ENCODE measurements at regions not wholly inside any gene's neighbourhood (a gene's known extent, or its start where the extent isn't known, plus 50 kb on each side); places are given as distances from the start of the nearest gene placed in this dataset.

DNA sequence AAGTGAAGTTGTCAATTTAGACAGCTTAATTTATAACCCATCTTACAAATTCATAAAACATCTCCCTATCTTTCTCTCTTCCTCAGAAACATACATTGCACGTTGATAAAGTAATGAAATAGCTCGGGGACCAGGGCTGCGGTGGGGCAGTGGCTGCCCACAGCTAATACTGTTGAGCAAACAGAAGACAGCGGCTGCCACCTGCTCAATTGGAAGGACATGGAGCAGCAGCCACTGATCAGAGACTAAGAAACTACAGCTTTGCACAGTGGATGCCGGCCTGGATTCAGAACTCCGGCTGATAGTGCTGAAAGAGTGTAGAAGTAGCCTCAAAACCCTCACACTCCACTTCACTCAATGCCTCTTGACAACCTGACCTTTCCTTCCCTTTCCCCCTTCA, 157.9 kb upstream of the PDE10A start:
- DNase-seq (ENCODE audit: low spot score in 2 of 2), result no peak
- Histone ChIP-seq H3K9me3 (no peaks in the 10 kb centered on the region), H3K4me1 (no peaks in the 10 kb centered on the region), H3K36me3 (no peaks in the 10 kb centered on the region), H3K4me3 (no peak overlapping the region), H3K27me3 (peaks cover 40% of the 10 kb centered on the region), H3K27ac (no peak overlapping the region)
- WGBS, result 68% methylated on average over 6 of the region's 6 CpGs
- TF ChIP-seq POLR2AphosphoS5 (IDR thresholded peaks at IDR 0.05), result no peak
- TF ChIP-seq POLR2A (IDR thresholded peaks at IDR 0.05), result no peak
- TF ChIP-seq EP300 (IDR thresholded peaks at IDR 0.05), result no peak
- TF ChIP-seq, protein P1, sequence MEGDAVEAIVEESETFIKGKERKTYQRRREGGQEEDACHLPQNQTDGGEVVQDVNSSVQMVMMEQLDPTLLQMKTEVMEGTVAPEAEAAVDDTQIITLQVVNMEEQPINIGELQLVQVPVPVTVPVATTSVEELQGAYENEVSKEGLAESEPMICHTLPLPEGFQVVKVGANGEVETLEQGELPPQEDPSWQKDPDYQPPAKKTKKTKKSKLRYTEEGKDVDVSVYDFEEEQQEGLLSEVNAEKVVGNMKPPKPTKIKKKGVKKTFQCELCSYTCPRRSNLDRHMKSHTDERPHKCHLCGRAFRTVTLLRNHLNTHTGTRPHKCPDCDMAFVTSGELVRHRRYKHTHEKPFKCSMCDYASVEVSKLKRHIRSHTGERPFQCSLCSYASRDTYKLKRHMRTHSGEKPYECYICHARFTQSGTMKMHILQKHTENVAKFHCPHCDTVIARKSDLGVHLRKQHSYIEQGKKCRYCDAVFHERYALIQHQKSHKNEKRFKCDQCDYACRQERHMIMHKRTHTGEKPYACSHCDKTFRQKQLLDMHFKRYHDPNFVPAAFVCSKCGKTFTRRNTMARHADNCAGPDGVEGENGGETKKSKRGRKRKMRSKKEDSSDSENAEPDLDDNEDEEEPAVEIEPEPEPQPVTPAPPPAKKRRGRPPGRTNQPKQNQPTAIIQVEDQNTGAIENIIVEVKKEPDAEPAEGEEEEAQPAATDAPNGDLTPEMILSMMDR (IDR thresholded peaks at IDR 0.05), result no peak

DNA sequence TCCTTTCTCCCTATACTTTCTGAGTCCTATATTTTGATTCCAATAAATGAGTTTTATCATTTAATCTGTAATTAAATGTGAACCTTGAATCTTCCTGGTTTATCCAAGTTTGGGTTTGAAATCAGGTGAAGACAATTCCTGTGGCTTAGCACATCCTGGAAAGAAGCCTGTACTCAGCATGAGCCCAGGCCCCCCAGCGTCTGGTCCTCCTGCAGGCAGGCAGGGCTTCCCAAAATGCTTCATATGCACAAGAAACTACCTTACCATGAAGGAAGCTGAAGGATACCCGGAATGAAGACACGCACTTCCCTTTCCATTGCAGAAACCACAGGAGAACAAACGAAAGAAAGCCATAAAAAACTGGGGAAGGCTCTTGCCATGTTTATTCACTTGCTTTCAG, 157.4 kb upstream of the PDE10A start:
- no peaks in the 10 kb centered on the region for H3K9me3 ChIP-seq
- no peak overlapping the region for H3K4me3 ChIP-seq
- no peak for DNase-seq (ENCODE audit: low spot score in 2 of 2)
- 56% methylated on average over 4 of the region's 4 CpGs for WGBS
- H3K27ac ChIP-seq, result no peak overlapping the region
- no peaks in the 10 kb centered on the region for H3K36me3 ChIP-seq
- peaks cover 40% of the 10 kb centered on the region for H3K27me3 ChIP-seq
- no peak for TF ChIP-seq POLR2AphosphoS5 (IDR thresholded peaks at IDR 0.05)
- TF ChIP-seq EP300 (IDR thresholded peaks at IDR 0.05), result no peak
- TF ChIP-seq, protein P1 (IDR thresholded peaks at IDR 0.05), result no peak
- TF ChIP-seq POLR2A (IDR thresholded peaks at IDR 0.05), result no peak
- no peaks in the 10 kb centered on the region for H3K4me1 ChIP-seq

DNA sequence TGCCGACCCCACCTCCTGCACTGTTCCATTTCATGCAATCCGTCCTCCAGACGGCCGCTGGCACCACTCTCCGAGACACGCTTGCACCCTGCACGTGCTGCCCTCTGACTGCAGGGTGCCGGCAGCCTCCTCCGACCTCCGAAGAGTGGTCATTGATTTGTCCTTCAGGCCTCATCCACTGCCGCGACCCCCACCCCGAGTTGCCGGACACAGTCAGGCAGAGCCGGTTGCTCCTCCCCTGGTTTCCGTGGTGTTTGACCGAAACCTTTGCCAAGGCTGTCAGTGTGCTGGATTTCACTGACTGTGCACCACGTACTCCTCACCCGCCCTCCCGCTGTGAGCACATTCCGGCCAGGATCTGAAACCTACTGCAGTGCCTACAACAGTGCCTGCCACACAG, 156.4 kb upstream of the PDE10A start:
- no peak overlapping the region for H3K27ac ChIP-seq
- H3K4me1 ChIP-seq, result no peaks in the 10 kb centered on the region
- no peaks in the 10 kb centered on the region for H3K36me3 ChIP-seq
- H3K4me3 ChIP-seq, result no peak overlapping the region
- DNase-seq (ENCODE audit: low spot score in 2 of 2), result no peak
- H3K9me3 ChIP-seq, result no peaks in the 10 kb centered on the region
- H3K27me3 ChIP-seq, result peaks cover 40% of the 10 kb centered on the region
- 37% methylated on average over 21 of the region's 21 CpGs for WGBS
- TF ChIP-seq, protein P1 (IDR thresholded peaks at IDR 0.05), result no peak
- TF ChIP-seq POLR2A (IDR thresholded peaks at IDR 0.05) (no peak), EP300 (IDR thresholded peaks at IDR 0.05) (no peak), POLR2AphosphoS5 (IDR thresholded peaks at IDR 0.05) (no peak)

DNA sequence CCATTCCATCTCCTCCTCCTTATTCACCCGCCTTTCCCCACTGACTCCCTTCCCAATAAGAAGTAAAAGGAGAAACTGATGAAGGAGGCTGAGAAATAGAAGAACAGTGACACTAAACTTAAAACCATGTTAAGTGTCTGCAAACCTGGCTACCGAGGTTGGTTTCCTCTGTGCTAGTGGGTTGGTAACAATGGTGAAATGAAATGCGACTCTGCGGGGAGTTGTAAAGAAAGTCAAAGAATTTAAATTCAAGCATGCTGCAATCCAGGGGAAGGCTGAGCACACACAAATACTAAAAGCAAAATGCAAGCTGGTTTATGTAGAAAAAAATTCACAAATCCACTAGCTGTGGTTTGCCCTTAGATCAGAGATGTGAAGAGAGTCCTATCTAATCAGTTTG, 155.2 kb upstream of the PDE10A start:
- H3K9me3 ChIP-seq, result no peaks in the 10 kb centered on the region
- no peak overlapping the region for H3K27ac ChIP-seq
- no peak overlapping the region for H3K4me3 ChIP-seq
- DNase-seq (ENCODE audit: low spot score in 2 of 2), result no peak
- no peaks in the 10 kb centered on the region for H3K36me3 ChIP-seq
- H3K27me3 ChIP-seq, result peaks cover 40% of the 10 kb centered on the region
- 70% methylated on average over 4 of the region's 4 CpGs for WGBS
- no peaks in the 10 kb centered on the region for H3K4me1 ChIP-seq
- TF ChIP-seq, protein P1 (IDR thresholded peaks at IDR 0.05), result no peak
- TF ChIP-seq POLR2A (IDR thresholded peaks at IDR 0.05) (no peak), POLR2AphosphoS5 (IDR thresholded peaks at IDR 0.05) (no peak), EP300 (IDR thresholded peaks at IDR 0.05) (no peak)

DNA sequence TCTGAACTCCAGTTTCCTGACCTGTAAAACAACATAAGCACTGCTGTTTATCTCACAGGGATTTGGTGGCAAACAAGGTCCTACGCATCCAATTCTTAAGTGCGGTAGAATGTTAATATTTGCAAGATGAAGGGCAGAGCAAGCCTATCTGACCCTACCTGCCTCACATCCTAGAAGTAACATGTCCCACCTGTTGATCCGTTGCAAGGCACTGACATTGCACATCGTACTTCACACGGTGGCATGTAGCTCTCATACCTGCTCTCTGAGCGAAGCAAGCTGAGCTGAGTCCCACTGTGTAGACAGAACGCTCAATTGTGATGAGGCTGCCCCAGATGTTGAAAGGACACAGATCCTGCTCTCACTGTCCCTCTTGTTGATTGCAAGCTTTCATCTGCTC, 154.7 kb upstream of the PDE10A start:
- no peak overlapping the region for H3K27ac ChIP-seq
- TF ChIP-seq, protein P1 (IDR thresholded peaks at IDR 0.05), result no peak
- TF ChIP-seq POLR2A (IDR thresholded peaks at IDR 0.05), result no peak
- TF ChIP-seq POLR2AphosphoS5 (IDR thresholded peaks at IDR 0.05), result no peak
- no peak for TF ChIP-seq EP300 (IDR thresholded peaks at IDR 0.05)
- WGBS, result 88% methylated on average over 7 of the region's 7 CpGs

More for the DNA sequence above, 154.7 kb upstream of the PDE10A start:
- Histone ChIP-seq H3K4me3 (no peak overlapping the region), H3K9me3 (no peaks in the 10 kb centered on the region), H3K27me3 (peaks cover 40% of the 10 kb centered on the region), H3K4me1 (no peaks in the 10 kb centered on the region), H3K36me3 (no peaks in the 10 kb centered on the region)
- no peak for DNase-seq (ENCODE audit: low spot score in 2 of 2)
